GM21619 (cell line): ENCODE measurements at regions not wholly inside any gene's neighbourhood (a gene's known extent, or its start where the extent isn't known, plus 50 kb on each side); places are given as distances from the start of the nearest gene placed in this dataset.
A peak's percentile ranks its signal among the peaks of the same experiment; 100 is the strongest.
"Not testable (repeated sequence)": the region's sequence is repeated elsewhere in the genome, so short reads cannot be mapped to it uniquely, and the experiment has no call there.

Source experiments
- ATAC-seq: cut with Tn5 transposase; IDR thresholded peaks from one replicate; pipeline ENCODE4 v1.9.1; 2021; ENCODE audit not compliant: unreplicated experiment

- ATAC-seq: no peak
These were observed 831.6 kb downstream of the KCNA4 start for GRCh38 chr11:29184939-29185890.

- ATAC-seq: no peak
These were observed 833.5 kb downstream of the KCNA4 start for GRCh38 chr11:29183301-29183700.

- no peak for ATAC-seq
These were observed 843.2 kb downstream of the KCNA4 start for GRCh38 chr11:29173660-29174062.

GRCh38 chr11:29171360-29171950, 845.4 kb downstream of the KCNA4 start:
- no peak for ATAC-seq

- ATAC-seq: no peak
These were observed 850.5 kb downstream of the KCNA4 start for GRCh38 chr11:29166306-29166705.

- no peak for ATAC-seq
These were observed 853.6 kb downstream of the KCNA4 start for GRCh38 chr11:29163231-29163630.

- ATAC-seq: no peak
These were observed 854.3 kb downstream of the KCNA4 start for GRCh38 chr11:29162491-29162890.

- ATAC-seq: no peak
These were observed 855.6 kb downstream of the KCNA4 start for GRCh38 chr11:29161191-29161590.

- ATAC-seq: peak; percentile 79
These were observed 857.0 kb downstream of the KCNA4 start for GRCh38 chr11:29159552-29160465.

- ATAC-seq: no peak
These were observed 863.8 kb downstream of the KCNA4 start for GRCh38 chr11:29153078-29153477.

GRCh38 chr11:29142573-29142972, 874.3 kb downstream of the KCNA4 start:
- ATAC-seq: not testable (repeated sequence)

- ATAC-seq: no peak
These were observed 881.3 kb downstream of the KCNA4 start for GRCh38 chr11:29135504-29135903.

GRCh38 chr11:29131055-29131454, 885.8 kb downstream of the KCNA4 start:
- ATAC-seq: no peak

- ATAC-seq: no peak
These were observed 887.0 kb downstream of the KCNA4 start for GRCh38 chr11:29129844-29130243.

GRCh38 chr11:29127461-29127860, 889.4 kb downstream of the KCNA4 start:
- no peak for ATAC-seq

- ATAC-seq: no peak
These were observed 891.2 kb downstream of the KCNA4 start for GRCh38 chr11:29125606-29126005.

- ATAC-seq: no peak
These were observed 892.4 kb downstream of the KCNA4 start for GRCh38 chr11:29124470-29124869.

GRCh38 chr11:29119707-29120618, 896.9 kb downstream of the KCNA4 start:
- ATAC-seq: no peak

GRCh38 chr11:29119116-29119515, 897.7 kb downstream of the KCNA4 start:
- ATAC-seq: no peak

- no peak for ATAC-seq
These were observed 915.9 kb downstream of the KCNA4 start for GRCh38 chr11:29100967-29101366.
